RWPE1 (cell line): ENCODE measurements at regions not wholly inside any gene's neighbourhood (a gene's known extent, or its start where the extent isn't known, plus 50 kb on each side); places are given as distances from the start of the nearest gene placed in this dataset.
A peak's percentile ranks its signal among the peaks of the same experiment; 100 is the strongest.

Source experiments
- CTCF ChIA-PET: fragments of 350-600 bp; sonication (Branson Sonifier 250); formaldehyde crosslinking; extraction: SDS; loops from one replicate; lab custom pipeline; 2021; lab: Yijun Ruan, JAX
- POLR2A ChIA-PET: fragments of 400-600 bp; formaldehyde crosslinking; extraction: SDS; loops from one replicate; lab custom pipeline; 2020; ENCODE audit warnings: antibody characterized with exemption; ENCODE audit not compliant: low non-redundant PET; lab: Yijun Ruan, JAX
- DNase-seq: peaks from one replicate; pipeline ENCODE4 v3.0.0; 2012; ENCODE audit warnings: low spot score
- H3K27ac ChIP-seq: fragments of 450-650 bp; 2 replicates; pipeline ENCODE4 v1.5.1; 2017
- CTCF ChIP-seq: fragments of 450-650 bp; conservative IDR thresholded peaks from 2 replicates; pipeline ENCODE4 v1.5.1; 2017; ENCODE audit warnings: low read depth, mild to moderate bottlenecking

- POLR2A ChIA-PET = no interaction called here
- CTCF ChIA-PET = interaction anchor here (0.5 kb wide), 1 partner anchor 110 kb away, joined by 4 read pairs; no protein-coding TSS in a partner anchor
- peak; percentile 5 for DNase-seq
- TF ChIP-seq CTCF = no peak
- H3K27ac ChIP-seq = no peak overlapping the region
Measured at GRCh38 chr15:95826412-95827195, 503.9 kb upstream of the NR2F2 start.

- no peak for DNase-seq
- no peak for TF ChIP-seq CTCF
- no peak overlapping the region for H3K27ac ChIP-seq
- POLR2A ChIA-PET = no interaction called here
- CTCF ChIA-PET = interaction anchor here (0.6 kb wide), 1 partner anchor 990 kb away, joined by 3 read pairs; no protein-coding TSS in a partner anchor
Measured at GRCh38 chr15:95829062-95829461, 501.4 kb upstream of the NR2F2 start.

GRCh38 chr15:95830281-95830680, 500.2 kb upstream of the NR2F2 start:
- ChIA-PET POLR2A (no interaction called here), CTCF (interaction anchor here (0.8 kb wide), 1 partner anchor 1326 kb away, joined by 4 read pairs; no protein-coding TSS in a partner anchor)
- no peak for DNase-seq
- H3K27ac ChIP-seq = no peak overlapping the region
- TF ChIP-seq CTCF = no peak

GRCh38 chr15:95832668-95833067, 497.8 kb upstream of the NR2F2 start:
- CTCF ChIA-PET = no interaction called here
- POLR2A ChIA-PET = no interaction called here
- no peak for TF ChIP-seq CTCF
- DNase-seq = no peak
- H3K27ac ChIP-seq = no peak overlapping the region

GRCh38 chr15:95834028-95834804, 496.3 kb upstream of the NR2F2 start:
- no peak overlapping the region for H3K27ac ChIP-seq
- POLR2A ChIA-PET = no interaction called here
- CTCF ChIA-PET = interaction anchor here (0.6 to 1.2 kb wide), 2 partner anchors 10 to 35 kb away, joined by 3 read pairs; no protein-coding TSS in a partner anchor
- TF ChIP-seq CTCF = no peak
- no peak for DNase-seq

GRCh38 chr15:95836536-95836935, 494.0 kb upstream of the NR2F2 start:
- CTCF ChIA-PET = no interaction called here
- DNase-seq = no peak
- TF ChIP-seq CTCF = no peak
- no peak overlapping the region for H3K27ac ChIP-seq
- POLR2A ChIA-PET = no interaction called here
